GM23248 (cell line): ENCODE measurements at regions not wholly inside any gene's neighbourhood (a gene's known extent, or its start where the extent isn't known, plus 50 kb on each side); places are given as distances from the start of the nearest gene placed in this dataset.

ENCODE experiments used
- DNase-seq: peaks from one replicate; pipeline ENCODE4 v3.0.0-alpha.2; 2015
- H2AFZ ChIP-seq: fragments of 200-600 bp; sonication (generic); 2 replicates; pipeline ENCODE4 v1.6.1; 2016; ENCODE audit warnings: antibody characterized with exemption
- H3F3A ChIP-seq: fragments of 200-600 bp; sonication (generic); 2 replicates; pipeline ENCODE4 v1.6.1; 2016; ENCODE audit warnings: mild to moderate bottlenecking, antibody characterized with exemption, mixed run types; ENCODE audit not compliant: insufficient read depth
- H3K27ac ChIP-seq: fragments of 200-600 bp; sonication (generic); 2 replicates; pipeline ENCODE4 v1.5.1; 2016; ENCODE audit warnings: mild to moderate bottlenecking
- H3K27me3 ChIP-seq: fragments of 200-600 bp; sonication (generic); replicated peaks from 2 replicates; pipeline ENCODE4 v1.6.1; 2016; ENCODE audit warnings: mild to moderate bottlenecking; ENCODE audit not compliant: insufficient read depth
- H3K36me3 ChIP-seq: fragments of 200-600 bp; sonication (generic); 2 replicates; pipeline ENCODE4 v1.6.1; 2016; ENCODE audit warnings: low read depth, mild to moderate bottlenecking
- H3K4me1 ChIP-seq: fragments of 200-600 bp; sonication (generic); 2 replicates; pipeline ENCODE4 v1.6.1; 2016; ENCODE audit warnings: mild to moderate bottlenecking; ENCODE audit not compliant: insufficient read depth
- H3K4me2 ChIP-seq: fragments of 200-600 bp; sonication (generic); one replicate; pipeline ENCODE4 v1.6.1; 2016; ENCODE audit warnings: mild to moderate bottlenecking; ENCODE audit not compliant: unreplicated experiment
- H3K4me3 ChIP-seq: fragments of 200-600 bp; sonication (generic); 2 replicates; pipeline ENCODE4 v1.5.1; 2016; ENCODE audit warnings: mild to moderate bottlenecking
- H3K79me2 ChIP-seq: fragments of 200-600 bp; sonication (generic); 2 replicates; pipeline ENCODE4 v1.6.1; 2016; ENCODE audit warnings: mild to moderate bottlenecking; ENCODE audit not compliant: insufficient read depth
- H3K9ac ChIP-seq: fragments of 200-600 bp; sonication (generic); 2 replicates; pipeline ENCODE4 v1.6.1; 2016; ENCODE audit warnings: mild to moderate bottlenecking
- H3K9me2 ChIP-seq: fragments of 200-600 bp; sonication (generic); 2 replicates; pipeline ENCODE4 v1.6.1; 2016; ENCODE audit warnings: mixed run types, mild to moderate bottlenecking, moderate library complexity; ENCODE audit not compliant: insufficient read depth
- H3K9me3 ChIP-seq: fragments of 200-600 bp; sonication (generic); one replicate; pipeline ENCODE4 v1.6.1; 2017; ENCODE audit warnings: low read depth
- H4K20me1 ChIP-seq: fragments of 200-600 bp; sonication (generic); 2 replicates; pipeline ENCODE4 v1.6.0; 2016; ENCODE audit not compliant: insufficient read depth
- EZH2 ChIP-seq: fragments of 200-600 bp; sonication (generic); IDR thresholded peaks from 2 replicates; pipeline ENCODE4 v1.6.1; 2018; ENCODE audit warnings: antibody characterized with exemption, mild to moderate bottlenecking; ENCODE audit not compliant: insufficient read depth, poor library complexity, severe bottlenecking
- EZH2phosphoT487 ChIP-seq: fragments of 200-600 bp; sonication (generic); IDR thresholded peaks from 2 replicates; pipeline ENCODE4 v1.6.1; 2018; ENCODE audit warnings: antibody characterized with exemption, moderate library complexity, mild to moderate bottlenecking, low read depth; ENCODE audit not compliant: insufficient read depth
- WGBS, 2 experiments: methylation state at CpG; one replicate each; pipeline ENCODE4 v1.1.6; 2015 to 2017; ENCODE audit warnings: low lambda C conversion rate in 2 of 2, low coverage in 1 of 2; ENCODE audit errors: missing lambda C conversion rate in 2 of 2; 5-methylcytosine and 5-hydroxymethylcytosine counted together
- in situ Hi-C: fragments of 300-500 bp; cut with MboI; formaldehyde crosslinking; loops from 2 replicates; pipeline ENCODE4 v1.15.0; 2020

GRCh38 chr2:129672521-129672920 lies 306.9 kb upstream of the RAB6C start:
- Histone ChIP-seq H3K27ac (no peak overlapping the region), H3F3A (no peaks in the 10 kb centered on the region), H3K4me1 (no peaks in the 10 kb centered on the region), H3K4me3 (no peak overlapping the region), H3K27me3 (no peaks in the 10 kb centered on the region), H3K9ac (no peak overlapping the region), H2AFZ (no peak overlapping the region), H3K79me2 (no peaks in the 10 kb centered on the region), H3K9me2 (no peaks in the 10 kb centered on the region), H3K36me3 (no peaks in the 10 kb centered on the region), H4K20me1 (no peaks in the 10 kb centered on the region), H3K4me2 (no peak overlapping the region), H3K9me3 (no peaks in the 10 kb centered on the region)
- in situ Hi-C loops, result no loop called here
- TF ChIP-seq EZH2phosphoT487 (no peak), EZH2 (no peak)
- 52 to 60% methylated on average over 5 of the region's 5 CpGs for WGBS, 2 experiments
- no peak for DNase-seq

DNA sequence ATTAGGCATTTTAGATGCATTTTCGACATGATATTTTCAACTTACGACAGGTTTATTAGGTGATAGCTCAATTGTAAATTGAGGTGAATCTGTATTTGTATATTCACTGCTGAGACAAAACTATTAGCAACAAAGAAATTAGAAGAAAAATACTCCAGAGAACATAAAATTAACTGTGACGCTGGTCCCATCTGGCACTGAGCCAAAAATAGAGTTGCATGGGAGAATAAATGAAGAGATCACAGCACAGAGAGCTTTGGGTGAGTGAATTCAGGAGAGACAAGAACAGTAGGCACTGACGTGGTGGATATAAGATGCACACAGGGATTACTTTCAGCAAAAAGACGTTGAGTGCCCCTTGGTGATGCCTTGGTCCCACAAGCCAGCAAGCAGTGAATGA lies 306.2 kb upstream of the RAB6C start:
- Histone ChIP-seq H3K27me3 (no peaks in the 10 kb centered on the region), H3K36me3 (no peaks in the 10 kb centered on the region), H4K20me1 (no peaks in the 10 kb centered on the region), H2AFZ (no peak overlapping the region), H3K9ac (no peak overlapping the region), H3K79me2 (no peaks in the 10 kb centered on the region), H3F3A (no peaks in the 10 kb centered on the region), H3K4me2 (no peak overlapping the region), H3K4me3 (no peak overlapping the region), H3K27ac (no peak overlapping the region), H3K4me1 (no peaks in the 10 kb centered on the region), H3K9me2 (no peaks in the 10 kb centered on the region), H3K9me3 (no peaks in the 10 kb centered on the region)
- DNase-seq, result peak; percentile 1
- TF ChIP-seq EZH2, result no peak
- no peak for TF ChIP-seq EZH2phosphoT487
- 34 to 40% methylated on average over 5 of the region's 5 CpGs for WGBS, 2 experiments
- in situ Hi-C loops, result no loop called here

DNA sequence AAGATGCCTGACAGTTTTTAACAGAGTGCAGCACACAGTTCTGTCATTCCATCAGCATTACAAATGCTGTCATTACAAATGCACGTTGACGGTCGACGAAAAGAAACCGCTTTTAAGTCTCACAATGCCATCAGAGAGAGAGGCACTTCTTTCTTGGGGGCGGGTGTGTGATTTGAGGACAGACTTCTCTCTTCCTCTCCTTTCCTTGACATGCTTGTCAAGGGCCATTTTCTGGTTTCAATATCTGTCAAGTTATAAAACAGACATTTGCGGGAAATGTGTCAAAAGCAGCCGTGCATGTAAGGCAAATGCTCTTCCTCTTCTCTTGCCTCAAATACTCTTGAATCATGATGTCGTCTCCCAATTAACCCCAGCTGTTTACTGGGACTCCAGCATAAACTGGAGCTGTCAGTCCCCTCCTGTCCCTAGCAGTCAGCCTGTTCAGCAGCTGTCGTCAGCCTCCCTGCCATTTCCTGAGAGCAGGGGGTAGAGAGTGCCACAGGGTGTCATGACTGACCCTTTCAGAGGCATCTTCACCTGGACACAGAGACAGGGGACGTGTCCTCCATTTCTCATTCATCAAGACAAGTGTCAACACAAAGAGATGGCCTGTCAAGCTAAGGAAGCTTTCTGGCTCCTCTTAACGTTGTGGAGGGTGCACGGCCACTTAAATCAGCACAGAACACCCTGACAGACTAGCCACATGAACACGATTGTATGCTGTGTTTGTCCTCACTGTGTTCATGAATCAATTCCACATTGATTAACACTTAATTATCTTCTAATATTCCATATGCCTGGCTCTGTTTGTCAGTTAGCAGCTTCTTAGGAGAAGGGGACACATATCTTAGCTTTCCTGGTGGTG lies 305.4 kb upstream of the RAB6C start:
- H3K9me3 ChIP-seq, result no peaks in the 10 kb centered on the region
- no peaks in the 10 kb centered on the region for H3F3A ChIP-seq
- H3K9ac ChIP-seq, result no peak overlapping the region
- DNase-seq, result no peak
- H3K27ac ChIP-seq, result no peak overlapping the region
- TF ChIP-seq EZH2phosphoT487, result no peak
- TF ChIP-seq EZH2, result no peak
- 4% methylated on average over 14 of the region's 14 CpGs for WGBS, 2 experiments
- no peaks in the 10 kb centered on the region for H4K20me1 ChIP-seq
- H3K9me2 ChIP-seq, result no peaks in the 10 kb centered on the region
- H3K4me3 ChIP-seq, result no peak overlapping the region
- H3K79me2 ChIP-seq, result no peaks in the 10 kb centered on the region
- no peaks in the 10 kb centered on the region for H3K27me3 ChIP-seq
- in situ Hi-C loops, result no loop called here
- no peak overlapping the region for H2AFZ ChIP-seq
- H3K4me2 ChIP-seq, result no peak overlapping the region
- H3K36me3 ChIP-seq, result no peaks in the 10 kb centered on the region
- no peaks in the 10 kb centered on the region for H3K4me1 ChIP-seq

DNA sequence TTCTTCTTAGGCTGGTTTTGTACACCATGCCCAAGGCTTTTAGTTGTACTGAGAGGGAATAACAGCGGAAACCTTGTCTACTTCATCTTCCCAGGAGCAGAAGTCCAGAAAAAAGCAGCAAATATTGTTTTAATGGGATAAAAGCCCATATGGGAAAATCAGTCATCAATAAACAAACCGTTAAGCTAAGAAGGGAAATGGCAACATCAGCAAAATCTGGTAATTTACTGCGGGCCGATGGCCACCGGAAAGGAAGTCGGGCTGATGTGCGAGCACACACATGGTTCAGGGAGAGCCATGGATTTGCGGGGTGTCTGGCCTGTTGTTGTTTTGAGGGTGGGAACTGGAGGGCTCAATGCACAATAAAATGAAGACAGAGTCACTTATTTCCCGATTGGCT lies 300.7 kb upstream of the RAB6C start:
- no peaks in the 10 kb centered on the region for H3K27me3 ChIP-seq
- no peak for DNase-seq
- no peaks in the 10 kb centered on the region for H3K9me2 ChIP-seq
- no peaks in the 10 kb centered on the region for H3K9me3 ChIP-seq
- WGBS, 2 experiments, result 39 to 40% methylated on average over 9 of the region's 9 CpGs
- no peak overlapping the region for H3K4me2 ChIP-seq
- no peaks in the 10 kb centered on the region for H3K36me3 ChIP-seq
- H3K4me3 ChIP-seq, result no peak overlapping the region
- no peak overlapping the region for H3K9ac ChIP-seq
- no peak overlapping the region for H3K27ac ChIP-seq
- in situ Hi-C loops, result no loop called here
- no peak for TF ChIP-seq EZH2phosphoT487
- TF ChIP-seq EZH2, result no peak
- H4K20me1 ChIP-seq, result no peaks in the 10 kb centered on the region
- no peaks in the 10 kb centered on the region for H3K4me1 ChIP-seq
- no peaks in the 10 kb centered on the region for H3K79me2 ChIP-seq
- H3F3A ChIP-seq, result no peaks in the 10 kb centered on the region
- H2AFZ ChIP-seq, result no peak overlapping the region
